ENCODE measurements at regions not wholly inside any gene's neighbourhood (a gene's known extent, or its start where the extent isn't known, plus 50 kb on each side); places are given as distances from the start of the nearest gene placed in this dataset.

GRCh38 chr21:27269644-27270043 is 302.8 kb upstream of the ADAMTS5 start:
- H4K20me1 ChIP-seq (ENCODE audit: insufficient read depth, poor library complexity, severe bottlenecking) = no peaks in the 10 kb centered on the region
- H3K36me3 ChIP-seq (replicated peaks; ENCODE audit: insufficient read depth, low read depth) = no peaks in the 10 kb centered on the region
- no peak overlapping the region for H3K4me2 ChIP-seq
- H3K79me2 ChIP-seq = no peaks in the 10 kb centered on the region
- no peaks in the 10 kb centered on the region for H3K9me2 ChIP-seq (replicated peaks; ENCODE audit: insufficient read depth)
- H3K27ac ChIP-seq = no peak overlapping the region
- no peaks in the 10 kb centered on the region for H3K27me3 ChIP-seq
- H3K9me3 ChIP-seq (ENCODE audit: low read depth) = no peaks in the 10 kb centered on the region
- no peaks in the 10 kb centered on the region for H3K4me1 ChIP-seq (ENCODE audit: insufficient read depth)
- TF ChIP-seq EZH2 (IDR thresholded peaks at IDR 0.05; ENCODE audit: borderline replicate concordance) (no peak), CTCF (IDR thresholded peaks at IDR 0.05; ENCODE audit: poor library complexity) (no peak), EZH2phosphoT487 (IDR thresholded peaks at IDR 0.05; ENCODE audit: low read depth, severe bottlenecking, unreplicated experiment) (no peak)
- H3K4me3 ChIP-seq = no peak overlapping the region
- H2AFZ ChIP-seq = no peak overlapping the region
- peak; percentile 28 for DNase-seq (ENCODE audit: low spot score)

- no peak overlapping the region for H3K27ac ChIP-seq
- H3K9me2 ChIP-seq (replicated peaks; ENCODE audit: insufficient read depth) = no peaks in the 10 kb centered on the region
- no peaks in the 10 kb centered on the region for H3K27me3 ChIP-seq
- no peaks in the 10 kb centered on the region for H4K20me1 ChIP-seq (ENCODE audit: insufficient read depth, poor library complexity, severe bottlenecking)
- no peak overlapping the region for H3K4me3 ChIP-seq
- 67% methylated on average over 2 of the region's 2 CpGs for WGBS (ENCODE audit: low lambda C conversion rate, missing lambda C conversion rate)
- H2AFZ ChIP-seq = no peak overlapping the region
- no peak for TF ChIP-seq EZH2phosphoT487 (IDR thresholded peaks at IDR 0.05; ENCODE audit: low read depth, severe bottlenecking, unreplicated experiment)
- no peaks in the 10 kb centered on the region for H3K4me1 ChIP-seq (ENCODE audit: insufficient read depth)
- no peak overlapping the region for H3K4me2 ChIP-seq
- H3K36me3 ChIP-seq (replicated peaks; ENCODE audit: insufficient read depth, low read depth) = no peaks in the 10 kb centered on the region
- no peaks in the 10 kb centered on the region for H3K79me2 ChIP-seq
- no peak for DNase-seq (ENCODE audit: low spot score)
- H3K9me3 ChIP-seq (ENCODE audit: low read depth) = no peaks in the 10 kb centered on the region
Observed at GRCh38 chr21:27268290-27268689, 301.4 kb upstream of the ADAMTS5 start.

GRCh38 chr21:27265949-27266348 is 299.1 kb upstream of the ADAMTS5 start:
- DNase-seq (ENCODE audit: low spot score) = no peak
- no peaks in the 10 kb centered on the region for H3K27me3 ChIP-seq
- H3K9me3 ChIP-seq (ENCODE audit: low read depth) = no peaks in the 10 kb centered on the region
- no peaks in the 10 kb centered on the region for H3K4me1 ChIP-seq (ENCODE audit: insufficient read depth)
- no peaks in the 10 kb centered on the region for H3K36me3 ChIP-seq (replicated peaks; ENCODE audit: insufficient read depth, low read depth)
- TF ChIP-seq EZH2phosphoT487 (IDR thresholded peaks at IDR 0.05; ENCODE audit: low read depth, severe bottlenecking, unreplicated experiment) = no peak
- TF ChIP-seq CTCF (IDR thresholded peaks at IDR 0.05; ENCODE audit: poor library complexity) = no peak
- TF ChIP-seq EZH2 (IDR thresholded peaks at IDR 0.05; ENCODE audit: borderline replicate concordance) = no peak
- H3K27ac ChIP-seq = no peak overlapping the region
- H3K79me2 ChIP-seq = no peaks in the 10 kb centered on the region
- H3K9me2 ChIP-seq (replicated peaks; ENCODE audit: insufficient read depth) = no peaks in the 10 kb centered on the region
- no peak overlapping the region for H3K4me3 ChIP-seq
- no peak overlapping the region for H3K4me2 ChIP-seq
- H4K20me1 ChIP-seq (ENCODE audit: insufficient read depth, poor library complexity, severe bottlenecking) = no peaks in the 10 kb centered on the region
- WGBS (ENCODE audit: low lambda C conversion rate, missing lambda C conversion rate) = 89% methylated on average over 2 of the region's 2 CpGs
- no peak overlapping the region for H2AFZ ChIP-seq

GRCh38 chr21:27265492-27265891 is 298.6 kb upstream of the ADAMTS5 start:
- Histone ChIP-seq H3K27ac (no peak overlapping the region), H3K4me2 (no peak overlapping the region), H3K4me3 (no peak overlapping the region), H3K9me3 (ENCODE audit: low read depth) (no peaks in the 10 kb centered on the region), H4K20me1 (ENCODE audit: insufficient read depth, poor library complexity, severe bottlenecking) (no peaks in the 10 kb centered on the region), H3K36me3 (replicated peaks; ENCODE audit: insufficient read depth, low read depth) (no peaks in the 10 kb centered on the region), H3K9me2 (replicated peaks; ENCODE audit: insufficient read depth) (no peaks in the 10 kb centered on the region), H3K79me2 (no peaks in the 10 kb centered on the region), H3K4me1 (ENCODE audit: insufficient read depth) (no peaks in the 10 kb centered on the region), H3K27me3 (no peaks in the 10 kb centered on the region), H2AFZ (no peak overlapping the region)
- no peak for TF ChIP-seq CTCF (IDR thresholded peaks at IDR 0.05; ENCODE audit: poor library complexity)
- no peak for TF ChIP-seq EZH2 (IDR thresholded peaks at IDR 0.05; ENCODE audit: borderline replicate concordance)
- no peak for TF ChIP-seq EZH2phosphoT487 (IDR thresholded peaks at IDR 0.05; ENCODE audit: low read depth, severe bottlenecking, unreplicated experiment)
- 76% methylated on average over 1 of the region's 1 CpG for WGBS (ENCODE audit: low lambda C conversion rate, missing lambda C conversion rate)
- no peak for DNase-seq (ENCODE audit: low spot score)
